A673 (cell line): ENCODE measurements at regions not wholly inside any gene's neighbourhood (a gene's known extent, or its start where the extent isn't known, plus 50 kb on each side); places are given as distances from the start of the nearest gene placed in this dataset.

Experiments used
- BruUV-seq: library from RNA; stranded (reverse); fragments of 400-500 nt; replicated peaks from 2 replicates; lab custom pipeline; 2021; lab: Mats Ljungman, UMichigan
- CTCF ChIA-PET: fragments of 300-600 bp; sonication (Branson Sonifier 250); formaldehyde crosslinking; loops from one replicate; lab custom pipeline; 2022; ENCODE audit warnings: antibody characterized with exemption; lab: Charles Lee
- POLR2A ChIA-PET: fragments of 300-600 bp; sonication (Branson Sonifier 250); formaldehyde crosslinking; loops from one replicate; lab custom pipeline; 2022; ENCODE audit warnings: antibody characterized with exemption; ENCODE audit not compliant: low non-redundant PET; lab: Charles Lee
- DNase-seq: peaks from one replicate; pipeline ENCODE4 v3.0.0-alpha.2; 2015; ENCODE audit warnings: low spot score
- H3K27ac ChIP-seq: fragments of 200-600 bp; sonication (generic); 2 replicates; pipeline ENCODE4 v1.5.1; 2016; ENCODE audit warnings: mixed run types, low read depth, mild to moderate bottlenecking, mixed read lengths, antibody characterized with exemption, low read length; ENCODE audit not compliant: poor library complexity, severe bottlenecking
- H3K27me3 ChIP-seq: fragments of 200-600 bp; sonication (generic); replicated peaks from 2 replicates; pipeline ENCODE4 v1.6.1; 2017; ENCODE audit warnings: mixed run types, low read depth, mild to moderate bottlenecking, mixed read lengths, antibody characterized with exemption, low read length; ENCODE audit not compliant: insufficient read depth, poor library complexity
- H3K36me3 ChIP-seq: fragments of 200-600 bp; sonication (generic); 2 replicates; pipeline ENCODE4 v1.6.1; 2016; ENCODE audit warnings: mixed run types, mild to moderate bottlenecking, mixed read lengths, antibody characterized with exemption, low read length; ENCODE audit not compliant: insufficient read depth, poor library complexity, severe bottlenecking
- H3K4me1 ChIP-seq: fragments of 200-600 bp; sonication (generic); 2 replicates; pipeline ENCODE4 v1.6.1; 2017; ENCODE audit warnings: mixed run types, mild to moderate bottlenecking, mixed read lengths, antibody characterized with exemption, low read length; ENCODE audit not compliant: insufficient read depth, poor library complexity, severe bottlenecking
- H3K4me3 ChIP-seq: fragments of 200-600 bp; sonication (generic); 2 replicates; pipeline ENCODE4 v1.5.1; 2016; ENCODE audit warnings: low read depth, mixed run types, mild to moderate bottlenecking, mixed read lengths, low read length; ENCODE audit not compliant: poor library complexity, severe bottlenecking
- H3K9me3 ChIP-seq: fragments of 200-600 bp; sonication (generic); 2 replicates; pipeline ENCODE4 v1.6.1; 2016; ENCODE audit warnings: mixed run types, low read depth, mild to moderate bottlenecking, mixed read lengths, antibody characterized with exemption, low read length; ENCODE audit not compliant: poor library complexity, severe bottlenecking
- EZH2 ChIP-seq: fragments of 200-600 bp; sonication (generic); IDR thresholded peaks from 2 replicates; pipeline ENCODE4 v1.6.1; 2017; ENCODE audit warnings: borderline replicate concordance, low read depth, mild to moderate bottlenecking, mixed read lengths, antibody characterized with exemption, low read length; ENCODE audit not compliant: poor library complexity, severe bottlenecking
- intact Hi-C: fragments of 100-400 bp; cut with micrococcal nuclease; formaldehyde crosslinking; loops from one replicate; pipeline ENCODE4 v1.10.0; 2022; ENCODE audit not compliant: unreplicated experiment
- TF ChIP-seq, protein P1 (sequence below): fragments of 300-800, 200-600 bp; sonication (generic); conservative IDR thresholded peaks from 2 replicates; pipeline ENCODE4 v1.5.1; 2017; ENCODE audit warnings: low read depth, mild to moderate bottlenecking, antibody characterized with exemption, low read length, moderate library complexity, mixed read lengths

DNA sequence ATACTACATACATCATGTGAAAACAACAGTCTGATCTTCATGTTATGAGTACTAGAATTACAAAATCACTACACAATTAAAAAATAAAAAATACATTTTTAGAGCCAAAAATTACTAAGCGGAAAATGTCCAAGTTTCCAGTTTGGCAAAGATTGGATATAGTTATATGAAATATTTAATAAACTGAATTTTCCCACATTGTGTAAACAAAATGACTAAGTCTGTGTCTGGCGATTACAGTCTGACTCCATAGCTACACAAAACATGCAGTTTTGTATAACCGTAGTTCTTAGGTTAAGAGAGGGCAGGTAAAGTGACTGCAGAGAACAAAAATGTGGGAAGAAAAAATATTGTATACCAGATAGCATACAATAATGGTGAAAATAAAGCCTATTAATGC is 59.2 kb upstream of the TMEM47 start:
- Histone ChIP-seq H3K36me3 (no peaks in the 10 kb centered on the region), H3K27ac (peak overlapping the region; percentile 44), H3K27me3 (no peaks in the 10 kb centered on the region), H3K4me3 (no peak overlapping the region), H3K9me3 (no peaks in the 10 kb centered on the region), H3K4me1 (peaks cover 15% of the 10 kb centered on the region)
- POLR2A ChIA-PET: no interaction called here
- TF ChIP-seq, protein P1, sequence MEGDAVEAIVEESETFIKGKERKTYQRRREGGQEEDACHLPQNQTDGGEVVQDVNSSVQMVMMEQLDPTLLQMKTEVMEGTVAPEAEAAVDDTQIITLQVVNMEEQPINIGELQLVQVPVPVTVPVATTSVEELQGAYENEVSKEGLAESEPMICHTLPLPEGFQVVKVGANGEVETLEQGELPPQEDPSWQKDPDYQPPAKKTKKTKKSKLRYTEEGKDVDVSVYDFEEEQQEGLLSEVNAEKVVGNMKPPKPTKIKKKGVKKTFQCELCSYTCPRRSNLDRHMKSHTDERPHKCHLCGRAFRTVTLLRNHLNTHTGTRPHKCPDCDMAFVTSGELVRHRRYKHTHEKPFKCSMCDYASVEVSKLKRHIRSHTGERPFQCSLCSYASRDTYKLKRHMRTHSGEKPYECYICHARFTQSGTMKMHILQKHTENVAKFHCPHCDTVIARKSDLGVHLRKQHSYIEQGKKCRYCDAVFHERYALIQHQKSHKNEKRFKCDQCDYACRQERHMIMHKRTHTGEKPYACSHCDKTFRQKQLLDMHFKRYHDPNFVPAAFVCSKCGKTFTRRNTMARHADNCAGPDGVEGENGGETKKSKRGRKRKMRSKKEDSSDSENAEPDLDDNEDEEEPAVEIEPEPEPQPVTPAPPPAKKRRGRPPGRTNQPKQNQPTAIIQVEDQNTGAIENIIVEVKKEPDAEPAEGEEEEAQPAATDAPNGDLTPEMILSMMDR: no peak
- TF ChIP-seq EZH2: no peak
- intact Hi-C loops: no loop called here
- no TSS peak for BruUV-seq
- CTCF ChIA-PET: no interaction called here
- DNase-seq: no peak

DNA sequence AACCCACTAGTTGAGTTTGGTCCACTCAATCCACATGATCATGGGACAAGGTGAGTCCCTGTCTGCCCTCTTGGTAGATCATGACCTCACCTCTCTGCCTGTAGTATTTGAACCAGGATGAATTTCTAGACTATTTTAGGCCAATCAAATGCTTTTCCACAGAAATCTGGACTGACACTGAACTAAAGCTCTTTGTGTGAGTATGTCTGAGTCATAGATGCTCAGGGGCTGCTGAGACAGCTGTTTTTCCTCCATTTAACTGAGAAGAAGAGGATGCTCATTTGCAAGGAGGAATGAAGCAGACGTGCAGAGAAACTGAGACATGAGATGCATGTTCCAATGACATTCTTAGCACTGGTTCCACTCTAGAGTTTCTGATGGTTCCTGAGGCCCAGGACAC is 77.3 kb upstream of the TMEM47 start:
- no peak overlapping the region for H3K27ac ChIP-seq
- intact Hi-C loops: no loop called here
- no peaks in the 10 kb centered on the region for H3K27me3 ChIP-seq
- H3K4me3 ChIP-seq: no peak overlapping the region
- ChIA-PET POLR2A (no interaction called here), CTCF (no interaction called here)
- no peak for DNase-seq
- BruUV-seq: no TSS peak
- no peaks in the 10 kb centered on the region for H3K9me3 ChIP-seq
- no peaks in the 10 kb centered on the region for H3K4me1 ChIP-seq
- TF ChIP-seq, protein P1: no peak
- no peak for TF ChIP-seq EZH2
- no peaks in the 10 kb centered on the region for H3K36me3 ChIP-seq

DNA sequence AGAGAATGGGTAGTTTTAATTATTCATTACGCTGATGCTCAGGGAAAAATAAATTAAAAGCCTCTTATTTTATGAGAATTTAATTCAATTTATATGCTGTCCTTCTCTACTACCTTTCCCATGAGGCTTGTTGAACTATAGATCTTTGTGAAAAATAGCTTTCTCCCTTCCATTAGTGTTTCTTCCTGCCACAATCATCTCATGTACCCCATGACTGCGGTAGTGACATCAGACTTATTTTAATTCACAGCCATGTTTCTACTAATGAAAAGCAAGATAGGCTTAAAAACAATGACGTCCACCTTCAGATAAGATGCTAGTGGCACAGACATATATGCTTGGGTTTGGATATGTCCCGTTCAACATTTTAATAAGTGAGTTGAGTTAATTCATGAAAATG is 87.4 kb upstream of the TMEM47 start:
- no peaks in the 10 kb centered on the region for H3K9me3 ChIP-seq
- TF ChIP-seq EZH2: no peak
- H3K4me1 ChIP-seq: no peaks in the 10 kb centered on the region
- DNase-seq: no peak
- intact Hi-C loops: no loop called here
- CTCF ChIA-PET: no interaction called here
- no peak overlapping the region for H3K27ac ChIP-seq
- POLR2A ChIA-PET: no interaction called here
- no peaks in the 10 kb centered on the region for H3K36me3 ChIP-seq
- no TSS peak for BruUV-seq
- no peaks in the 10 kb centered on the region for H3K27me3 ChIP-seq
- no peak overlapping the region for H3K4me3 ChIP-seq

DNA sequence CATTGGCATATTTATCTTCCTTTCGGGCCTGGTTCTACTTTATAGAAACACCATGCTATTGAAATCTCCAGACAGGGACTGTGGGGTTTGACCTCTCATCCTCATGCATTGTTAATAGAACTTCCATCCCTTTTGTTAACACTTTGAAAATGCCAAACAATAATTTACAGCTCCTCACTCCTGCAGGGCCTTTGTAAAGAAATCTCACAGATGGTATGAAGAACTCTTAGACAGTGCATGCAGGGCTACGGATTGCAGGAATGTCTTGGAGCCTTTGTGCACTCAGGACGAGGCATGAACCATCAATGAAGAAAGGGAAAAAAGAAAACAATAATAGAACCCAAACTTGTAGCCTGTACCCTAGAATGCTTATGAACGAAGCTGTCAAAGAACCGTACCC is 92.8 kb upstream of the TMEM47 start:
- no peak for DNase-seq
- no peaks in the 10 kb centered on the region for H3K27me3 ChIP-seq
- no peaks in the 10 kb centered on the region for H3K4me1 ChIP-seq
- TF ChIP-seq, protein P1: no peak
- TF ChIP-seq EZH2: no peak
- no peak overlapping the region for H3K4me3 ChIP-seq
- H3K9me3 ChIP-seq: no peaks in the 10 kb centered on the region
- BruUV-seq: no TSS peak
- no peak overlapping the region for H3K27ac ChIP-seq
- ChIA-PET POLR2A (no interaction called here), CTCF (no interaction called here)
- H3K36me3 ChIP-seq: no peaks in the 10 kb centered on the region
- intact Hi-C loops: no loop called here
